ENCODE measurements at regions not wholly inside any gene's neighbourhood (a gene's known extent, or its start where the extent isn't known, plus 50 kb on each side); places are given as distances from the start of the nearest gene placed in this dataset.

DNA sequence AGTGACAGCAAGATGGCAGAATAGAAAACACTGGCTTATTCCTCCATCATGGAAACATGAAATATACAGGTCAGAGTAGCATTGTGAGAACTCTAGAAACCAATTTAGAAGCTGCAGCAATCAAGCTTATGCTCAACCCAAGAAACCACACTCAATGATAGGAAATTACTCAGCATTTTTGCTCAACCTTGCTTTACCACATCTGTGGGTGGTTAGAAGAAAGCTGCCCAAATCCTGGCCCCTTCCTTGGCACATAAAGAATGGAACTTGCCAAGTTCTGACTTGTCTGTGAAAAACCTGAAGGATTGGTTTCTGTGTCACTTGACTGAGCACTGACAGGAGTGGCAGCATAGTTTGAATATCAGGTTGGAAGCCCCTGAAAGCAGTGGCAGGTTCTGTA, 108.0 kb upstream of the MOCS1 start:
- H3K36me3 ChIP-seq = no peaks in the 10 kb centered on the region
- DNase-seq (no peak), ATAC-seq (no peak)
- TF ChIP-seq, protein P1, sequence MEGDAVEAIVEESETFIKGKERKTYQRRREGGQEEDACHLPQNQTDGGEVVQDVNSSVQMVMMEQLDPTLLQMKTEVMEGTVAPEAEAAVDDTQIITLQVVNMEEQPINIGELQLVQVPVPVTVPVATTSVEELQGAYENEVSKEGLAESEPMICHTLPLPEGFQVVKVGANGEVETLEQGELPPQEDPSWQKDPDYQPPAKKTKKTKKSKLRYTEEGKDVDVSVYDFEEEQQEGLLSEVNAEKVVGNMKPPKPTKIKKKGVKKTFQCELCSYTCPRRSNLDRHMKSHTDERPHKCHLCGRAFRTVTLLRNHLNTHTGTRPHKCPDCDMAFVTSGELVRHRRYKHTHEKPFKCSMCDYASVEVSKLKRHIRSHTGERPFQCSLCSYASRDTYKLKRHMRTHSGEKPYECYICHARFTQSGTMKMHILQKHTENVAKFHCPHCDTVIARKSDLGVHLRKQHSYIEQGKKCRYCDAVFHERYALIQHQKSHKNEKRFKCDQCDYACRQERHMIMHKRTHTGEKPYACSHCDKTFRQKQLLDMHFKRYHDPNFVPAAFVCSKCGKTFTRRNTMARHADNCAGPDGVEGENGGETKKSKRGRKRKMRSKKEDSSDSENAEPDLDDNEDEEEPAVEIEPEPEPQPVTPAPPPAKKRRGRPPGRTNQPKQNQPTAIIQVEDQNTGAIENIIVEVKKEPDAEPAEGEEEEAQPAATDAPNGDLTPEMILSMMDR (IDR thresholded peaks at IDR 0.05) = no peak
- H3K9me3 ChIP-seq = no peaks in the 10 kb centered on the region
- H3K27ac ChIP-seq = no peak overlapping the region
- no peak overlapping the region for H3K4me3 ChIP-seq
- H3K4me1 ChIP-seq = no peaks in the 10 kb centered on the region
- intact Hi-C loops (cut with DNase I) = no loop called here
- no peaks in the 10 kb centered on the region for H3K27me3 ChIP-seq

DNA sequence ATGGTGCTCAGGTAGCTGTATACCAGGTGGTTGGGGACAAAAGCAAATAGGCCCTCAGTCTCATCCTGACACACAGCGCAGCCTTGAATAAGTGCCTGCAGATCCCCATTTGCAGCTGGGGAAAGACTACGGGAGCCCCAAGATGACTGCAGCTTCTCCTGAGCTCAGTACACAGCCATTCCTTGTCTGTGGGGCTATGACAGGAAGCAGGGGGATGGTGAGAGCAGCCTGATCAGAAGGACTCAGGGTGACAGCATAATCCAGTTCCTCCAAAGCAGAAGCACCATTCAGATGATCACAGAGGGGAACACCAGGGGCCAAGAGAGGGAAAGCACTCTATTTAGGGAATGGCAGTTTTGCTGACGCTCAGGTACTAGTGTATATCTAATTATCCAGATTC, 104.8 kb upstream of the MOCS1 start:
- Histone ChIP-seq H3K9me3 (no peaks in the 10 kb centered on the region), H3K27ac (no peak overlapping the region), H3K4me1 (no peaks in the 10 kb centered on the region), H3K4me3 (no peak overlapping the region), H3K27me3 (no peaks in the 10 kb centered on the region), H3K36me3 (no peaks in the 10 kb centered on the region)
- WGBS (ENCODE audit: insufficient coverage, low coverage, low lambda C conversion rate, missing lambda C conversion rate) = 67% methylated on average over 1 of the region's 3 CpGs
- DNase-seq (no peak), ATAC-seq (no peak)
- no peak for TF ChIP-seq POLR2A (IDR thresholded peaks at IDR 0.05)
- TF ChIP-seq, protein P1 (IDR thresholded peaks at IDR 0.05) = no peak
- intact Hi-C loops (cut with DNase I) = no loop called here

DNA sequence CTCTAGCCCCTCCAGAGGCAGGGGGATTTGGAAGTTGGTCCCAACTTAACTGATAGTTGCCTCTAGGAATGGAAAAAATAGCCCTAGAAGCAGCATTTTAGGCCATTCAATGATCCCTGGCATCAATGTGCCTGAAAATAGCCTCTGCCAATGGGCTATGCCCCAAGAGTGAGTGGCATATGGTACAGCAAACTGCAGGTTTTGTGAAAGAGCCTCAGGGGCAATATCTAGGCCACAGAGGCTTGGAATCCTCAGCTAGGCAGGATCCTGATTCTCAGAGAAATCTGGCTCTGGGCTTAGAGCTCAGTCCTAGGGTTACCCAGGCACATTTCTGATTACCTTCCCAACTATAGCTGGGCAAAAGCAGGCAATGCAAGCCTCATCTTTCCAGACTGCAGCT, 104.4 kb upstream of the MOCS1 start:
- Histone ChIP-seq H3K9me3 (no peaks in the 10 kb centered on the region), H3K4me3 (no peak overlapping the region), H3K27ac (no peak overlapping the region), H3K27me3 (no peaks in the 10 kb centered on the region), H3K4me1 (no peaks in the 10 kb centered on the region), H3K36me3 (no peaks in the 10 kb centered on the region)
- ATAC-seq = no peak
- intact Hi-C loops (cut with DNase I) = no loop called here
- no peak for DNase-seq
- TF ChIP-seq POLR2A (IDR thresholded peaks at IDR 0.05) = no peak
- TF ChIP-seq, protein P1 (IDR thresholded peaks at IDR 0.05) = no peak

DNA sequence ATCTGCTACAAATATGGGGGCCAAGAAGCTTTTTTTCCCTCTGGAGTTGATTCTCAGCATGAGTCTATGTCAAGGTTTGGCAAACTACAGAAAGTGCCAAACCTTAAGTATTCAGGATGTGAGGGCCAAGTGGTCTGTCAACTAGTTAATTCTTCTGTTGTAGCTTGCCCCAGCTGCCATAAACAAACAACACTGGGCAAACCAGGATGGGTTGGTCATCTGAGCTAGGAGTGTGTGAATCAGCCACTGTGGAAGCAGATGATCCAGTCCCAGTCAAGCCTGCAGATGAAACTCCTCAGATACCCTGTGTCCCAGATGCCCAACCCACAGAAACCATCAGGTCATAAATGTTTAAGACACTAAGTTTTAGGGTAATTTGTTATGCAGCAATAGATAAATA, 103.0 kb upstream of the MOCS1 start:
- intact Hi-C loops (cut with DNase I) = no loop called here
- H3K36me3 ChIP-seq = no peaks in the 10 kb centered on the region
- H3K4me1 ChIP-seq = no peaks in the 10 kb centered on the region
- DNase-seq (no peak), ATAC-seq (no peak)
- H3K27ac ChIP-seq = no peak overlapping the region
- H3K4me3 ChIP-seq = no peak overlapping the region
- TF ChIP-seq, protein P1 (IDR thresholded peaks at IDR 0.05) = no peak
- TF ChIP-seq POLR2A (IDR thresholded peaks at IDR 0.05) = no peak
- no peaks in the 10 kb centered on the region for H3K9me3 ChIP-seq
- no peaks in the 10 kb centered on the region for H3K27me3 ChIP-seq

DNA sequence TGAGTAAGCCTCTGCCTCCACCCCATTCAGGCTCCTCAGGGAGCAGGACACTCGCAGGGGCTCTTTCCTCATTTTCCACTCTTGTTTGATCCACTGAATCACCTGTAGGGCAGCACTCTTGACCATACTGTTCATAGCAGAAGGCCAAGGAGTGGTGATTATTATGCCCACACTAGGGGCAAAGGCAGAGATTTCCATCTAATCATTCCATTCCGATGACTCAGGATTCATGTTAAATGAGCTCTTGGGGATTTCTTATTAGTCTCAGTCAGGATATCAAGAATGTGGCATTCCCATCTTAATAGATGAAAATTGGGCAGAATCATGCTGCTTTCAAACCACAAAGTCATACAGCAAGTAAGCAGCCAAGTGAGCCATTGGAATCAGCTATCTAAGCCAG, 101.9 kb upstream of the MOCS1 start:
- ATAC-seq = no peak
- H3K36me3 ChIP-seq = no peaks in the 10 kb centered on the region
- no peaks in the 10 kb centered on the region for H3K9me3 ChIP-seq
- no peak overlapping the region for H3K27ac ChIP-seq
- WGBS (ENCODE audit: insufficient coverage, low coverage, low lambda C conversion rate, missing lambda C conversion rate) = 54% methylated on average over 2 of the region's 2 CpGs
- TF ChIP-seq, protein P1 (IDR thresholded peaks at IDR 0.05) = no peak
- no peak for TF ChIP-seq POLR2A (IDR thresholded peaks at IDR 0.05)
- H3K27me3 ChIP-seq = no peaks in the 10 kb centered on the region
- no peaks in the 10 kb centered on the region for H3K4me1 ChIP-seq
- intact Hi-C loops (cut with DNase I) = no loop called here
- no peak overlapping the region for H3K4me3 ChIP-seq
- no peak for DNase-seq

Data from right lobe of liver (tissue), 6 donors.